KMS-11 (cell line): ENCODE measurements at regions not wholly inside any gene's neighbourhood (a gene's known extent, or its start where the extent isn't known, plus 50 kb on each side); places are given as distances from the start of the nearest gene placed in this dataset.

Experiments
- H2AFZ ChIP-seq: fragments of 200-600 bp; sonication (generic); 2 replicates; pipeline ENCODE4 v1.6.1; 2016; ENCODE audit warnings: antibody characterized with exemption, mixed run types, low read depth
- H3K27ac ChIP-seq: fragments of 200-600 bp; sonication (generic); 2 replicates; pipeline ENCODE4 v1.6.1; 2016; ENCODE audit warnings: mild to moderate bottlenecking, mixed run types
- H3K27me3 ChIP-seq: fragments of 200-600 bp; sonication (generic); 2 replicates; pipeline ENCODE4 v1.6.1; 2017; ENCODE audit warnings: mild to moderate bottlenecking, low read depth, mixed run types, moderate library complexity; ENCODE audit not compliant: insufficient read depth
- H3K36me3 ChIP-seq: fragments of 200-600 bp; sonication (generic); 2 replicates; pipeline ENCODE4 v1.6.1; 2017; ENCODE audit warnings: mild to moderate bottlenecking, mixed run types; ENCODE audit not compliant: insufficient read depth
- H3K4me1 ChIP-seq: fragments of 200-600 bp; sonication (generic); 2 replicates; pipeline ENCODE4 v1.6.1; 2016; ENCODE audit warnings: mild to moderate bottlenecking, low read depth, mixed run types; ENCODE audit not compliant: poor library complexity, severe bottlenecking
- H3K4me2 ChIP-seq: fragments of 200-600 bp; sonication (generic); 2 replicates; pipeline ENCODE4 v1.7.0; 2016; ENCODE audit warnings: mild to moderate bottlenecking, mixed run types
- H3K4me3 ChIP-seq: fragments of 200-600 bp; sonication (generic); IDR thresholded peaks from 2 replicates; pipeline ENCODE4 v1.6.1; 2017; ENCODE audit warnings: low read depth, low read length, mixed read lengths; ENCODE audit not compliant: insufficient read depth
- H3K79me2 ChIP-seq: fragments of 200-600 bp; sonication (generic); 2 replicates; pipeline ENCODE4 v1.6.1; 2016; ENCODE audit warnings: low read depth, mixed run types; ENCODE audit not compliant: insufficient read depth
- H3K9ac ChIP-seq: fragments of 200-600 bp; sonication (generic); 2 replicates; pipeline ENCODE4 v1.6.1; 2016; ENCODE audit warnings: mild to moderate bottlenecking, mixed run types
- H4K20me1 ChIP-seq: fragments of 200-600 bp; sonication (generic); 2 replicates; pipeline ENCODE4 v1.6.1; 2016; ENCODE audit warnings: mild to moderate bottlenecking, mixed run types; ENCODE audit not compliant: insufficient read depth
- TF ChIP-seq, protein P1 (sequence below): fragments of 200-600 bp; sonication (generic); conservative IDR thresholded peaks from 2 replicates; pipeline ENCODE4 v1.6.1; 2017; ENCODE audit warnings: low read depth, mild to moderate bottlenecking, antibody characterized with exemption, low read length, moderate library complexity, mixed read lengths

DNA sequence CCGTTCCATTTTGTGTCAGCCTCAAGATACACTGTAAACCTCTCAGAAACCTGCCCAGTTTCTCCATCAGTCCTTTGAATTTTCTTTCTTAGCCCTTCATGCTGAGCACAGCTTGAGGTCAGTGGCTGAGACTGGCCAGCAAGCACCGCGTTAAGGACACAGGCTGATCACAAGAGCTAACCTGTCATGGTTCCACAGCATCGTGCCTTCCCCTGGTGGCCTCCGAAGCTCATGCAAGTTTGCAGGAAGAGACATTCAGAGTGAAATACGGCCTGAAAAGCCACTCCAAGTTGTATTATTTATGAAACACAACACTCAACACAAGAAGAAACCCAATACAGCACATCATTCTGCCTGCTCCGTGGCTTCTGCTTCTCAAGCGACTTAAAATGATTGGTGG lies 57.0 kb upstream of the PFKP start:
- Histone ChIP-seq H3K36me3 (no peaks in the 10 kb centered on the region), H3K79me2 (no peaks in the 10 kb centered on the region), H3K27me3 (no peaks in the 10 kb centered on the region), H4K20me1 (no peaks in the 10 kb centered on the region), H3K4me3 (no peak overlapping the region), H3K4me2 (no peak overlapping the region), H3K4me1 (no peaks in the 10 kb centered on the region), H3K9ac (no peak overlapping the region), H3K27ac (no peak overlapping the region), H2AFZ (no peak overlapping the region)
- TF ChIP-seq, protein P1, sequence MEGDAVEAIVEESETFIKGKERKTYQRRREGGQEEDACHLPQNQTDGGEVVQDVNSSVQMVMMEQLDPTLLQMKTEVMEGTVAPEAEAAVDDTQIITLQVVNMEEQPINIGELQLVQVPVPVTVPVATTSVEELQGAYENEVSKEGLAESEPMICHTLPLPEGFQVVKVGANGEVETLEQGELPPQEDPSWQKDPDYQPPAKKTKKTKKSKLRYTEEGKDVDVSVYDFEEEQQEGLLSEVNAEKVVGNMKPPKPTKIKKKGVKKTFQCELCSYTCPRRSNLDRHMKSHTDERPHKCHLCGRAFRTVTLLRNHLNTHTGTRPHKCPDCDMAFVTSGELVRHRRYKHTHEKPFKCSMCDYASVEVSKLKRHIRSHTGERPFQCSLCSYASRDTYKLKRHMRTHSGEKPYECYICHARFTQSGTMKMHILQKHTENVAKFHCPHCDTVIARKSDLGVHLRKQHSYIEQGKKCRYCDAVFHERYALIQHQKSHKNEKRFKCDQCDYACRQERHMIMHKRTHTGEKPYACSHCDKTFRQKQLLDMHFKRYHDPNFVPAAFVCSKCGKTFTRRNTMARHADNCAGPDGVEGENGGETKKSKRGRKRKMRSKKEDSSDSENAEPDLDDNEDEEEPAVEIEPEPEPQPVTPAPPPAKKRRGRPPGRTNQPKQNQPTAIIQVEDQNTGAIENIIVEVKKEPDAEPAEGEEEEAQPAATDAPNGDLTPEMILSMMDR, result no peak

DNA sequence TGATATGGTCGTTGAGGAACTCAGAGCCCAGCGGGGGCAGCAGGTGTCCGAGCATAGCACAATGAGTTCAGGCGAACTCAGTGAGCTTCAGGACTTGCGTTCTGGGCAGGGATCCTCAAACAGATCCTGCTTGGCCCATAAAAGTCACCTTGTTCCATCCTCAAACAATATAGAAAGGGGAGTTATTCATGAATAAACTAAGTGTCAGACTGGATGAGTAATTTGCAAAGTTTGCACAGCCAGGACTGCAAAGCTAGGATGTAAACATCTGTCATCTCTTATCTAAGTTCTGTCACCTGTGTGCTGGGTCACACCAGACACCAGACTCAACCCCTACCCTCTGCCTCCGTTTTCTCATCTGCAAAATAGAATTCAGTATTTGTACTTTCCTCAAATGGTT lies 58.0 kb upstream of the PFKP start:
- Histone ChIP-seq H3K27me3 (no peaks in the 10 kb centered on the region), H3K79me2 (no peaks in the 10 kb centered on the region), H3K4me2 (no peak overlapping the region), H2AFZ (no peak overlapping the region), H3K36me3 (no peaks in the 10 kb centered on the region), H3K9ac (no peak overlapping the region), H3K4me3 (no peak overlapping the region), H3K27ac (no peak overlapping the region), H3K4me1 (no peaks in the 10 kb centered on the region), H4K20me1 (no peaks in the 10 kb centered on the region)
- TF ChIP-seq, protein P1, result no peak

DNA sequence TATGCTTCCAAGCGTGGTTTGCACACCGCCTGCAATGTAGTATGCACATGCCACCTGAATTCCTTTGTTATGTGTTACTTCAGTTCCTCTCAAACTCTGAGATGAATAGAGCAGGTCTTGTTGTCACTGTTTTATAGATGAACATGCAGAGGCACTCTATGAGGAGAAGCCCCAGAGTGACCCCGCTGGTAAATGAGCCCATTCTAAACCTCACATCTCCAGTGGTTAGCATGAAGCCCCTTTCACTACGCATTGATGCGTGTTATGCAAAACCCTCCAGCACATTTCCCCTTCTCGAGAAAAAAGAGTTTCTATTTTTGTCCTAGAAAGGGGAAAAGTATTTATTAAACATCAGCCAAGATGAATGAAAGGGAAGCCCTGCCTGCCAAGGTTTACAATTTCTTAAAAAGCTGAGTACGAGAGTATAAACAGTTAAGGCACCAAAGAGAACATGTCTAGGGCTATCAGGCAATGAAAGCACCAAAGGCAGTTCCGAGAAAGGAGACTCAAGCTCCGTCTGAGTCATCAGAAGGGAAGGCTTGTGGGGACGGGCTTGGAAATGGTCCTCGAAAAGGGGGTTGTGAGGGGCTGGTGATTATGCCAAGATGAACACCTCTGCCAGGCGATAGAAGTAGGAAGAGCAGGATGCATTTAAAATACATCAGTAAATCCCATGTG lies 58.7 kb upstream of the PFKP start:
- Histone ChIP-seq H3K4me3 (no peak overlapping the region), H3K9ac (no peak overlapping the region), H3K36me3 (no peaks in the 10 kb centered on the region), H3K4me2 (no peak overlapping the region), H3K79me2 (no peaks in the 10 kb centered on the region), H4K20me1 (no peaks in the 10 kb centered on the region), H2AFZ (no peak overlapping the region), H3K27me3 (no peaks in the 10 kb centered on the region), H3K27ac (no peak overlapping the region), H3K4me1 (no peaks in the 10 kb centered on the region)
- TF ChIP-seq, protein P1, result no peak

DNA sequence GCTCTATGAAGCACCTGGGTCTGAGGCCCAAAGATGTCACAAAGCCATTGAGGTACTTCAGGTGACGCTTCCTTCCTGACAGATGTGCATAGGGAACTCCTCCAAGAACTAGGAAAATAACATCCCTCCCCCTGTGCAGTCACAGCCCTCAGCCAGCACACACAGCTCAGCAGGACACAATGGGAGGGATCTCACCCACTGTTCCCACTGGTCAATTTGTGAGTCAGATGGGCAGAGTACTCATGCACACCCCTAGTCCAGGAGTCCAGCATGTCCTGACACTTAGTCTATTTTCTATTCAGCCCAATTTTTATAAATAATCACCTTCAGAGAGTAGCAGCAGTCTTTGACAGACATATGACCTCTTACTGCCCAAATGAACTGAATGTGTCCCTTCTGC lies 60.7 kb upstream of the PFKP start:
- H3K9ac ChIP-seq, result no peak overlapping the region
- no peak overlapping the region for H3K27ac ChIP-seq
- TF ChIP-seq, protein P1, result no peak
- no peak overlapping the region for H3K4me3 ChIP-seq
- H4K20me1 ChIP-seq, result no peaks in the 10 kb centered on the region
- H3K36me3 ChIP-seq, result no peaks in the 10 kb centered on the region
- no peaks in the 10 kb centered on the region for H3K79me2 ChIP-seq
- H2AFZ ChIP-seq, result no peak overlapping the region
- no peak overlapping the region for H3K4me2 ChIP-seq
- H3K27me3 ChIP-seq, result no peaks in the 10 kb centered on the region
- H3K4me1 ChIP-seq, result no peaks in the 10 kb centered on the region
